ENCODE measurements at regions not wholly inside any gene's neighbourhood (a gene's known extent, or its start where the extent isn't known, plus 50 kb on each side); places are given as distances from the start of the nearest gene placed in this dataset.

- Histone ChIP-seq H3K9me3 (ENCODE audit: low read depth, low read length, poor library complexity, severe bottlenecking) (peaks cover 6% of the 10 kb centered on the region), H3K27ac (ENCODE audit: low read depth, low read length, poor library complexity, severe bottlenecking) (no peak overlapping the region), H3K36me3 (ENCODE audit: insufficient read depth, low read length, poor library complexity, severe bottlenecking) (no peaks in the 10 kb centered on the region), H3K4me1 (ENCODE audit: insufficient read depth, low read length, poor library complexity, severe bottlenecking) (no peaks in the 10 kb centered on the region), H3K4me3 (ENCODE audit: low read depth, low read length, poor library complexity, severe bottlenecking) (no peak overlapping the region), H3K27me3 (replicated peaks; ENCODE audit: insufficient read depth, low read depth, low read length, poor library complexity) (no peaks in the 10 kb centered on the region)
- intact Hi-C loops (cut with micrococcal nuclease; ENCODE audit: unreplicated experiment) = no loop called here
- no peak for DNase-seq (ENCODE audit: low spot score)
- ChIA-PET CTCF (no interaction called here), POLR2A (ENCODE audit: low non-redundant PET) (no interaction called here)
- BruUV-seq (replicated peaks) = no TSS peak
- no peak for TF ChIP-seq CTCF (conservative IDR thresholded peaks at IDR 0.05; ENCODE audit: low read depth, low read length)
Measured at GRCh38 chr4:22115262-22115661, 166.7 kb upstream of the KCNIP4 start.

DNA sequence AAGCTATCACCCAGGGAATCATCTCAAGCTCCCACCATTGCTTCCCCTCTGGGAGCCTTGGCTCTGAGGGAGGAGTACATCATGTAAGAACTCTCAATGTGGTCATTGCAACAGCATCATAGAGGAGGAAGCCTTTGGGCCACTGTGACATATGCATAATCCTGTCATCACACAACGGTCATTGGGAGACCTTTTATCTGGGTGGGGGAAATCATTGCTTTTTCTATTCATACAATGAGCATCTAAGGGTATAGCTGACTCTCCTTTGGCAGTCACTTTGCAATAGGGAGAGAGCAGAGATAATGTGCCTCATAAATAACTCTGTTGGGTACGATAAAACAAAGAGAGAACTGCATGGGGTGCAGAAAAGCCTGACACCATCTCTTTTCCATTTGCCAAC, 155.2 kb upstream of the KCNIP4 start:
- intact Hi-C loops (cut with micrococcal nuclease; ENCODE audit: unreplicated experiment) = no loop called here
- TF ChIP-seq EZH2 (IDR thresholded peaks at IDR 0.05; ENCODE audit: borderline replicate concordance, low read depth, low read length, poor library complexity, severe bottlenecking) (no peak), CTCF (conservative IDR thresholded peaks at IDR 0.05; ENCODE audit: low read depth, low read length) (no peak)
- ChIA-PET POLR2A (ENCODE audit: low non-redundant PET) (no interaction called here), CTCF (interaction anchor here (0.8 kb wide), 1 partner anchor 27 kb away, joined by 3 read pairs; no protein-coding TSS in a partner anchor)
- Histone ChIP-seq H3K9me3 (ENCODE audit: low read depth, low read length, poor library complexity, severe bottlenecking) (no peaks in the 10 kb centered on the region), H3K27ac (ENCODE audit: low read depth, low read length, poor library complexity, severe bottlenecking) (no peak overlapping the region), H3K4me3 (ENCODE audit: low read depth, low read length, poor library complexity, severe bottlenecking) (no peak overlapping the region), H3K4me1 (ENCODE audit: insufficient read depth, low read length, poor library complexity, severe bottlenecking) (no peaks in the 10 kb centered on the region), H3K36me3 (ENCODE audit: insufficient read depth, low read length, poor library complexity, severe bottlenecking) (no peaks in the 10 kb centered on the region), H3K27me3 (replicated peaks; ENCODE audit: insufficient read depth, low read depth, low read length, poor library complexity) (no peaks in the 10 kb centered on the region)
- DNase-seq (ENCODE audit: low spot score) = no peak
- no TSS peak for BruUV-seq (replicated peaks)

DNA sequence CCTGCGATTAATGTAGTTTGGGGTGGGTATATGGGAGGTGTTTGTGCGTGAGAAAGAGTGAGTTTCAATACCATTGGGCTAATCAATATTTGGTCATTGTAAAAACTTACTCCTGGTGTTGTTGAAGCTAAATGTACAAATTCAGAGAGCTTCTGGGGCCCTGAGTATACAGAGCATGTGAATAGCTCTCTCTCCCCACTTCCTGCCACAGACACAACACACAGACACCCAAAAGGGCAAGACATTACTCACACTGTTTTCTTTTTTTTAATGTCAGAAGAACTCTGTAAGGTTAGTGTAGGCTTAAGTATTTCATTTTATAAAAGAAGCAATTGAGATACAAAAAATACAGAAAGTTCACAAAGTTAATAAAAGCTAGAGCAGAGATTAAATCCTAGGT, 151.3 kb upstream of the KCNIP4 start:
- no peaks in the 10 kb centered on the region for H3K9me3 ChIP-seq (ENCODE audit: low read depth, low read length, poor library complexity, severe bottlenecking)
- CTCF ChIA-PET = no interaction called here
- no peak overlapping the region for H3K4me3 ChIP-seq (ENCODE audit: low read depth, low read length, poor library complexity, severe bottlenecking)
- intact Hi-C loops (cut with micrococcal nuclease; ENCODE audit: unreplicated experiment) = no loop called here
- POLR2A ChIA-PET (ENCODE audit: low non-redundant PET) = no interaction called here
- H3K36me3 ChIP-seq (ENCODE audit: insufficient read depth, low read length, poor library complexity, severe bottlenecking) = no peaks in the 10 kb centered on the region
- no peak for TF ChIP-seq EZH2 (IDR thresholded peaks at IDR 0.05; ENCODE audit: borderline replicate concordance, low read depth, low read length, poor library complexity, severe bottlenecking)
- no peak for TF ChIP-seq CTCF (conservative IDR thresholded peaks at IDR 0.05; ENCODE audit: low read depth, low read length)
- H3K4me1 ChIP-seq (ENCODE audit: insufficient read depth, low read length, poor library complexity, severe bottlenecking) = no peaks in the 10 kb centered on the region
- H3K27ac ChIP-seq (ENCODE audit: low read depth, low read length, poor library complexity, severe bottlenecking) = no peak overlapping the region
- DNase-seq (ENCODE audit: low spot score) = no peak
- no peaks in the 10 kb centered on the region for H3K27me3 ChIP-seq (replicated peaks; ENCODE audit: insufficient read depth, low read depth, low read length, poor library complexity)
- BruUV-seq (replicated peaks) = no TSS peak
